Activated T-helper 2 cell treated with anti-CD3 and anti-CD28 coated beads, Interferon-gamma antibody, Interleukin-2, Interleukin-4, amounts not matched to agents 10 μg/mL and 5 μg/mL and 100 μg/mL, durations not matched to agents 14 hours and 24 hours and 36 hours (primary cell): ENCODE measurements at regions not wholly inside any gene's neighbourhood (a gene's known extent, or its start where the extent isn't known, plus 50 kb on each side); places are given as distances from the start of the nearest gene placed in this dataset.
"Not testable (repeated sequence)": the region's sequence is repeated elsewhere in the genome, so short reads cannot be mapped to it uniquely, and the experiment has no call there.

Experiments used
- DNase-seq: peaks from one replicate; pipeline ENCODE4 v3.0.0; 2021; ENCODE audit warnings: low spot score
- H3K27ac Mint-ChIP-seq: one replicate; pipeline ENCODE4 v1.8.0; 2021; ENCODE audit warnings: mixed read lengths
- H3K27me3 Mint-ChIP-seq: one replicate; pipeline ENCODE4 v1.8.0; 2021; ENCODE audit warnings: low read depth, mixed read lengths
- H3K36me3 Mint-ChIP-seq: one replicate; pipeline ENCODE4 v1.8.0; 2021; ENCODE audit warnings: low read depth, mixed read lengths
- H3K4me1 Mint-ChIP-seq: one replicate; pipeline ENCODE4 v1.8.0; 2021; ENCODE audit warnings: low read depth, mixed read lengths
- H3K4me3 Mint-ChIP-seq: one replicate; pipeline ENCODE4 v1.8.0; 2021; ENCODE audit warnings: low read depth, mild to moderate bottlenecking, moderate library complexity, mixed read lengths
- H3K9me3 Mint-ChIP-seq: one replicate; pipeline ENCODE4 v1.8.0; 2021; ENCODE audit warnings: mixed read lengths
- intact Hi-C: fragments of 100-400 bp; cut with micrococcal nuclease; formaldehyde crosslinking; loops from one replicate; pipeline ENCODE4 v1.15.1; 2023

DNA sequence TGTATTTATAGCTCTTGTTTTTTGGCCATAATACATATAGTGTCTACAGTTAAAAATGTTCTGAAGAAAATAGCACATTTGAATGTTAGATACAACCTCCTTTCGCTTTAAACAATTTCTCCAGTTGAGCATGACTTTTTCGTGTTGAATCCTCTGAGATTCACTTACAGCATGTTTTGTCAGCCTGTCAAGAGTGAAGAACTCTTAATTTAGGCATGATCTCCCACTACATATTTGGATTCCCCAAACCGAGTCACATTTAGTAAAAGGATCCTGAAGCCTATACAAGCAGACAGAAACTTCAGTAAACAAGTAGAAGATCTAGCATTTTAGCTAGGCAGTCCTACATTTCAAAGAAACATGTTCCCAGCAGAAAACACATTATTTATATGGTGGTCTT lies 796.6 kb downstream of the MCTP2 start:
- Mint-ChIP-seq H3K4me3 (no peak overlapping the region), H3K27me3 (no peaks in the 10 kb centered on the region), H3K9me3 (no peaks in the 10 kb centered on the region), H3K27ac (no peak overlapping the region), H3K4me1 (no peaks in the 10 kb centered on the region), H3K36me3 (no peaks in the 10 kb centered on the region)
- intact Hi-C loops: loop anchor here (10.0 kb wide), 2 partner anchors 443 to 1317 kb away; no protein-coding TSS in a partner anchor
- no peak for DNase-seq

DNA sequence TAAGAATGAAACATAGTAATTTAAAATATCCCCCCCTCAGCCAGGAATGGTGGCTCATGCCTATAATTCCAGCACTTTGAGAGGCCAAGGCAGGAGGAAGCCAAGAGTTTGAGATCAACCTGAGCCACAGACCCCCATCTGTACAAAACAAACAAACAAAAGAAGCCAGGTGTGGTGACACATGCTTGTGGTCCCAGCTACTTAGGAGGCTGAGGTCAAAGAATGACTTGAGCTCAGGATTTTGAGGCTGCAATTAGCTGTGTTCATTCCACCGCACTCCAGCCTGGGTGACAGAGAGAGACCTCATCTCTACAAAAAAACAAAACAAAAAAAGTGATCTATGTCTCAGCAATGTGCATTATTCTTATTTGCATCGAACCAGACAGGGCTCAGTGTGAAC lies 800.8 kb downstream of the MCTP2 start:
- H3K4me3 Mint-ChIP-seq: no peak overlapping the region
- H3K27me3 Mint-ChIP-seq: no peaks in the 10 kb centered on the region
- intact Hi-C loops: no loop called here
- H3K27ac Mint-ChIP-seq: no peak overlapping the region
- no peaks in the 10 kb centered on the region for H3K36me3 Mint-ChIP-seq
- H3K4me1 Mint-ChIP-seq: no peaks in the 10 kb centered on the region
- DNase-seq: no peak
- no peaks in the 10 kb centered on the region for H3K9me3 Mint-ChIP-seq

DNA sequence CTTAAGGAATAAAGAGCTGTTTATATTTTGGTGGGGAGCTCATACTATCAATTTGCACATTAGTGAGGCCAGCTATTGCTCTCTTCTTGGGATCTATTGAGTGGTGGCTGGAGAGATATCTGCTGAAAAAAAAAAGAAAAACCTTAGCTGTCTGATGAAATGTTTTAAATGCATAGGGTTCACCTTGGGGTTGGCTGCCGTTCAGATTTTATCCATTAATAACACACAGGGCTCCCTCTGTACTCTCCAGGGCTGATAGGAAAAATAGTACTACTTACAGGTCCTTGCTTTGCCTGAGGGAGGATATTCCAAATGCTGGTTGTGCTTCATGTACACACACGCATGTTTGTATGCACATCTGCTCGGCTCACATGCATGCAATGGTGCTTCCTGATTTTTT lies 803.7 kb downstream of the MCTP2 start:
- Mint-ChIP-seq H3K9me3 (no peaks in the 10 kb centered on the region), H3K4me3 (no peak overlapping the region), H3K36me3 (no peaks in the 10 kb centered on the region), H3K27me3 (no peaks in the 10 kb centered on the region), H3K4me1 (no peaks in the 10 kb centered on the region), H3K27ac (no peak overlapping the region)
- intact Hi-C loops: no loop called here
- DNase-seq: no peak

DNA sequence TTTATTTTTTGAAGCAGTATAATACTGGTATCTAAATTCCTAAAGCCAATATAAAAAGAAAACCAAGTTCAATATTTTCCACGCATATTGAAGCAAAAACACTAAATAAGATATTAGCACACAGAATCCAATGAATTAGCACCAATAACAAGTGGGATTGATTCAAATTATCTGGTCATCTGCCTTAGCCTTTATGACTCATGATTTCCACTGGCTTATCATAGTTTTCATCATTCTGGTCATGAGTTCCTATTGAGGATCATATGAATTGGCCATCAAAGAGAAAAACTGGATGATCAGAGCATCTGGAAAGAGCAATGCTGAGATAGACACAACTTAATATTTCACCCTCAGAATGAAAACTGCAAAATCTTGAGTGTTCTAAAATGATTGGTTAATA lies 809.9 kb downstream of the MCTP2 start:
- no peaks in the 10 kb centered on the region for H3K27me3 Mint-ChIP-seq
- no peaks in the 10 kb centered on the region for H3K9me3 Mint-ChIP-seq
- H3K4me1 Mint-ChIP-seq: no peaks in the 10 kb centered on the region
- no peak overlapping the region for H3K4me3 Mint-ChIP-seq
- DNase-seq: no peak
- intact Hi-C loops: no loop called here
- H3K36me3 Mint-ChIP-seq: no peaks in the 10 kb centered on the region
- no peak overlapping the region for H3K27ac Mint-ChIP-seq

DNA sequence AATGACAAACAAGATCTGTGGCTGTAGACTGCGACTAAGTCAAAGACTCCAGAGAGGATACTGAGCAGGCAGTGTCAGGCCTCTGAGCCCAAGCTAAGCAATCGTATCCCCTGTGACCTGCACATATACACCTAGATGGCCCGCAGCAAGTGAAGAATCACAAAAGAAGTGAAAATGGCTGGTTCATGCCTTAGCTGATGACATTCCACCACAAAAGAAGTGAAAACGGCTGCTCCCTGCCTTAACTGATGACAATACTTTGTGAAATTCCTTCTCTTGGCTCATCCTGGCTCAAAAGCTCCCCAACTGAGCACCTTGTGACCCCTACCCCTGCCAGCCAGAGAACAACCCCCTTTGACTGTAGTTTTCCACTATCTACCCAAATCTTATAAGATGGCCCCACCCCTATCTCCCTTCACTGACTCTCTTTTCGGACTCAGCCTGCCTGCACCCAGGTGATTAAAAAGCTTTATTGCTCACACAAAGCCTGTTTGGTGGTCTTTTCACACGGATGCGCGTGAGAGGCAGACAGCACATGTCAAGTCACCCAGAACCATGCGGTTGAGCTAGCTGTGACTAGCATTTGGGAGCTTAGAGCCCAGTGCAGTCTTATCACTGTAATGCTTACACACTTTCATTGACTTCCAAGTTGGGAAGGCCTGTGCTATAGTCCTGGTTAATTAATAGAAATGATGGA lies 812.0 kb downstream of the MCTP2 start:
- H3K4me1 Mint-ChIP-seq, DNase-seq, H3K36me3 Mint-ChIP-seq: not testable (repeated sequence)

DNA sequence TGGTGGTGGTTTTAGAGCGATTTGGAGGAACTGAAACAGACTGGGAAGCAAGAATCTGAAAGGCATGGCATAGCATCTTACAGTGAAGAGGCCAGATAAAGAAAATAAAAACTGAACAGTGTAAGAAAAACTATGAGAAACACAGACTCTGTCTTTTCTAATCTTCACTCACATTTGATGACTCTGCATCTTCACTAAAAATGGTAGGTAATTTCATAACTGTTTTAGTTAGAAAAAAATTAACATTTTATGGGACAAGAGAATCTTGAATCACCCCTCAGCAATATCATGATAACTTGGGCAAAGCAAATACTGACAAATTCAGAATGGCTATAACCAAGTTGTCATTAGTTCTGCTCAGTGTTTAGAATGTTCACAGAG lies 812.6 kb downstream of the MCTP2 start:
- intact Hi-C loops: no loop called here
- Mint-ChIP-seq H3K36me3 (no peaks in the 10 kb centered on the region), H3K4me1 (no peaks in the 10 kb centered on the region), H3K9me3 (peaks cover 15% of the 10 kb centered on the region), H3K27me3 (no peaks in the 10 kb centered on the region), H3K27ac (no peak overlapping the region), H3K4me3 (no peak overlapping the region)
- no peak for DNase-seq

More for the DNA sequence above, 812.0 kb downstream of the MCTP2 start:
- H3K27ac Mint-ChIP-seq, H3K27me3 Mint-ChIP-seq, intact Hi-C loops, H3K4me3 Mint-ChIP-seq: not testable (repeated sequence)
- peaks cover 15% of the 10 kb centered on the region for H3K9me3 Mint-ChIP-seq

DNA sequence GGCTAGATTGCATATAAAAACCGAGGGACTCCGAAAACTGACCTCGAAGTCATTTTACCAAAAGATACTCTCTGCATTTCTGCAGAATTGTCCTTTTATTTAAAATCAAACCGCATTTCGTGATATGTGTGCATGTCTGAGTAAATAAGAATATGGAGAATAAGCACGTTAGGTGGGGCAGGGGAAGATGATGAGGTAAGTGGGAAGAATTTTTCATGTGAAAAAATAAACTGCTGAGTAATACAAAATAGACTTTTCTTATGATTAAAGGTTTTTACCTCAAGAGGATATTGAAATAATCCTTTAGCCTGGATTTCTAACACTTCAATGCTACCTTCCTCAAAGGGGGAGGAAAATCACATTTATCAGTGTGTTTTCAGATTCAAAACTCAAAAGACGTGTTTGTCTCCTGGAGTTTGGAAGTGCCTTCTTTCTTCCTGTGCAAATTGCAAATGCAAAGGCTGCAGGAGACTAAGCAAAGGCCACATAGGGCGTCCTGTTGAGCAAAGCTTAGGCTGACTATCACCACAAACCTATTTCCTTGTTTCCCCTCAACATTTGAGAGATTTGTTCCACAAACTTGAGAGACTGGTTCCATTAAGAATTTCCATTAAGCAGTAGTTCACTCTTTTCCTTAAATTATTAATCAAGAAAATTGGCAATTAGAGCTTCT lies 813.5 kb downstream of the MCTP2 start:
- H3K9me3 Mint-ChIP-seq: peaks cover 20% of the 10 kb centered on the region
- H3K27ac Mint-ChIP-seq: no peak overlapping the region
- H3K36me3 Mint-ChIP-seq: no peaks in the 10 kb centered on the region
- no peaks in the 10 kb centered on the region for H3K4me1 Mint-ChIP-seq
- no peaks in the 10 kb centered on the region for H3K27me3 Mint-ChIP-seq
- H3K4me3 Mint-ChIP-seq: no peak overlapping the region
- intact Hi-C loops: no loop called here
- DNase-seq: no peak

DNA sequence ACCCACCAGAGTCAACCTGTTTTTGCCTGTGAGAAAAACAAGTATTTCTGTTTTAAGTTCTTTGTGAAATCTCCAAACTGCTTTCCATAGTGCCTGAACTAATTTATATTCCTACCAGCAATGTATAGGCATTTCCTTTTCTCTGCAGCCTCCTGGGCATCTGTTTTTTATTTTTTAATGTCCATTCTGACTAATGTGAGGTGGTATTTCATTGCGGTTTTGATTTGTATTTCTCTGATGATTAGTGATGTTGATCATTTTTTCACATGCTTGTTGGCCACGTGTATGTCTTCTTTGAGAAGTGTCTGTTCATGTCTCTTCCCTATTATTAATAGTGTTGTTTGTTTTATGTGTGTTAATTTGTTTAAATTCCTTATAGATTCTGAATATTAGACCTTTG lies 820.5 kb downstream of the MCTP2 start:
- intact Hi-C loops: no loop called here
- Mint-ChIP-seq H3K4me3 (no peak overlapping the region), H3K27me3 (no peaks in the 10 kb centered on the region), H3K27ac (no peak overlapping the region), H3K9me3 (peaks cover 43% of the 10 kb centered on the region), H3K36me3 (no peaks in the 10 kb centered on the region), H3K4me1 (no peaks in the 10 kb centered on the region)
- no peak for DNase-seq

DNA sequence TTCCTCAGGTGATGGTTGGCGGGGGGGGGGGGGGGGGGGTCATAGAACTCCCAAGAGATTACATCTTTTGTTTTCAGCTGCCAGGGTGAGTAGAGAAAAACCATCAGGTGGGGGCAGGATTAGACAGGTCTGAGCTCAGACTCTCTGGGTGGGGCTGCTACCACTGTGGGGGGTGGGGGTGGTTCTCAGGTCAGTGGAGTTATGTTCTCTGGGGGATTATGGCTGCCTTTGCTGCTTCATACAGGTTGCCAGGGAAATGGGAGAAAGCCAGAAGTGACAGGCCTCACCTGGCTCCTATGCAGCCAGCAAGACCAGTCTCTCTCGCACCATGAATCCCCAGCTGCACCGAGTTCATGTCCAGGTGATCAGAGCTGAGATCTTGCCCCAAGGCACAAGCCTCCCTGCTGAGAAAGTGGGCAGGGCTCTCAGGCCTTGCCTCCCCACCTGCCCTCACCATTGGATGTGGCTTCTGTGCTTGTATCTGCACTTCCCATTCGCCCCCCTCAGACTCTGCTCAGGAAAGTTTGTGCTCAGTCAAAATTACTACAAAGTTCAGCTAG lies 828.1 kb downstream of the MCTP2 start:
- Mint-ChIP-seq H3K36me3 (no peaks in the 10 kb centered on the region), H3K4me1 (no peaks in the 10 kb centered on the region), H3K4me3 (no peak overlapping the region), H3K9me3 (peaks cover 45% of the 10 kb centered on the region), H3K27me3 (no peaks in the 10 kb centered on the region), H3K27ac (no peak overlapping the region)
- DNase-seq: no peak
- intact Hi-C loops: no loop called here

DNA sequence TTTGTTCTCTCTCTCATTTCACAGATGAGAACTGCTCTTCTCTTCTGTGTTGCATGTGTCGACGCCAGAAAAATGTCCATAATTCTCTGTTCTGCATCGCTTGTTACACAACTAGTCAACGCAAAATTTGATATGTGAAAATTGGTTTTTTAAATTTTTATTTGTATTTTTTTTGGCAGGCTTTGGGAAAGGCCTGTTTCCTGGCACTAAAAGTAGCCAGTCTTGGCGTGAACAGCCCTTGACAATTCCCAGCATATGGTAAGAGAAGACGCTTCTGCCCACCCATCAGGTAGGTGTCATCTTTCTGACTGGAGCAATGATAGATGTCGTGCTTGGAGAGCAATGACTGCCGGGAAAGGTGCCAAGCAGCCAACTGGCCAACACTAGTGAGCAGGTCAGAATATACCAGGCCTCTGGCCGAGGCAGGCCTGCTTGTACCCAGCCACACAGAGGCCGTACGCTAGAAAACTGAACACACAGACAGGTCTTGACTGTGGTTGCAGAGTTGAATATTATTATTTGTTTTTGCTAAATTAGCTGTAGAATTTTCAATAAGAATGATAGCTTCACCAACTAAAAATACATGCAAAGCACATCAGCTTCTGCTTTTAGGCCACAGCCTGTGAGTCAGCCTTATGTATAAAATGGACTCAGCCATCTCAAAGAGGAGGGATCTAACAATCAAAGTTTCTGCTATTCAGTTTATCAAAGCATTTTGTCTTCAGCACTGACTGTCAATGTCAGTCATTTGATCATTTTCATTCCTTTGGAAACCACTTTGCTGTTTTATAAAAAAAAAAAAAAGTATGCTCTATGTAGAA lies 837.5 kb downstream of the MCTP2 start:
- Mint-ChIP-seq H3K27ac (no peak overlapping the region), H3K9me3 (peaks cover 5% of the 10 kb centered on the region), H3K4me1 (no peaks in the 10 kb centered on the region), H3K4me3 (no peak overlapping the region), H3K36me3 (no peaks in the 10 kb centered on the region), H3K27me3 (no peaks in the 10 kb centered on the region)
- intact Hi-C loops: no loop called here
- DNase-seq: no peak

- DNase-seq: no peak
- no peaks in the 10 kb centered on the region for H3K9me3 Mint-ChIP-seq
- no peak overlapping the region for H3K4me3 Mint-ChIP-seq
- no peaks in the 10 kb centered on the region for H3K27me3 Mint-ChIP-seq
- no peak overlapping the region for H3K27ac Mint-ChIP-seq
- no peaks in the 10 kb centered on the region for H3K36me3 Mint-ChIP-seq
- intact Hi-C loops: no loop called here
- no peaks in the 10 kb centered on the region for H3K4me1 Mint-ChIP-seq
Measured at GRCh38 chr15:95075792-95076677, 844.7 kb downstream of the MCTP2 start.

DNA sequence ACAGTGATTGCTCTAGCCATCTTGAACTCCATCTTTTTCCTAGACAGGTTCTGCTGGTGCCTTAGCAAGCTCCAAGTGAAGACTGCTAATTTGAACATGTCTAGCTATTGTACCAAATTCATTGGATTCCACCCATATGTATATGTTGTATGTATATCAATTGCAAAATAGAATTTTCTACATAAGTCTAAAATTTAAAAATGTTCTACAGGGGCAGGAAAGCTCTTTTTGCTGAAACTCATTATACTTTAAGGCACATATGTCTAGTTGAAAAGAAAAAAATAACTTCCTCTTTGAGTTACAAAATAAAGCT lies 845.3 kb downstream of the MCTP2 start:
- no peaks in the 10 kb centered on the region for H3K9me3 Mint-ChIP-seq
- H3K27me3 Mint-ChIP-seq: no peaks in the 10 kb centered on the region
- no peaks in the 10 kb centered on the region for H3K4me1 Mint-ChIP-seq
- no peak for DNase-seq
- H3K27ac Mint-ChIP-seq: no peak overlapping the region
- H3K36me3 Mint-ChIP-seq: no peaks in the 10 kb centered on the region
- H3K4me3 Mint-ChIP-seq: no peak overlapping the region
- intact Hi-C loops: no loop called here
